SK-N-SH (cell line): ENCODE measurements at regions not wholly inside any gene's neighbourhood (a gene's known extent, or its start where the extent isn't known, plus 50 kb on each side); places are given as distances from the start of the nearest gene placed in this dataset.

ENCODE experiments used
- CTCF ChIA-PET: fragments of 300-600, 350-600 bp; formaldehyde crosslinking; extraction: SDS; loops from one replicate; lab custom pipeline; 2021; lab: Yijun Ruan, JAX
- POLR2A ChIA-PET: fragments of 350-600 bp; sonication (Branson Sonifier 250); formaldehyde crosslinking; extraction: SDS; loops from one replicate; lab custom pipeline; 2020; ENCODE audit warnings: antibody characterized with exemption, inconsistent platforms; lab: Yijun Ruan, JAX
- DNase-seq: peaks from one replicate; pipeline ENCODE4 v3.0.0; 2012
- H2AFZ ChIP-seq: fragments of 200-600 bp; sonication (generic); 2 replicates; pipeline ENCODE4 v1.8.1; 2016; ENCODE audit warnings: antibody characterized with exemption, mild to moderate bottlenecking, low read depth
- H3F3A ChIP-seq: fragments of 200-600 bp; sonication (generic); replicated peaks from 2 replicates; pipeline ENCODE3; 2016; ENCODE audit warnings: antibody characterized with exemption, mild to moderate bottlenecking; ENCODE audit not compliant: insufficient read depth
- H3K27ac ChIP-seq, 2 experiments: fragments of 200-500 bp in 1 of 2; fragments of 200-600 bp in 1 of 2; sonication (Bioruptor generic) in 1 of 2; sonication (generic), shearing (Covaris generic) in 1 of 2; 2 replicates each; pipeline versions ENCODE4 v1.5.1 to v1.6.1; 2014 to 2016; ENCODE audit warnings: low read depth in 2 of 2, inconsistent platforms in 1 of 2, low read length in 1 of 2, mild to moderate bottlenecking in 1 of 2, mixed read lengths in 1 of 2
- H3K27me3 ChIP-seq: fragments of 200-600 bp; sonication (generic), shearing (Covaris generic); 2 replicates; pipeline ENCODE4 v1.6.1; 2016; ENCODE audit warnings: mixed run types; ENCODE audit not compliant: insufficient read depth
- H3K36me3 ChIP-seq, 2 experiments: fragments of 200-500 bp in 1 of 2; fragments of 200-600 bp in 1 of 2; sonication (Bioruptor generic) in 1 of 2; sonication (generic) in 1 of 2; replicated peaks in 1 of 2; 2 replicates each; pipeline versions ENCODE3 to v1.5.1; 2014 to 2016; ENCODE audit warnings: low read length in 1 of 2, mild to moderate bottlenecking in 1 of 2; ENCODE audit not compliant: insufficient read depth in 2 of 2, control insufficient read depth in 1 of 2
- H3K4me1 ChIP-seq, 2 experiments: fragments of 200-500 bp in 1 of 2; fragments of 200-600 bp in 1 of 2; sonication (Bioruptor generic) in 1 of 2; sonication (generic), shearing (Covaris generic) in 1 of 2; 2 replicates each; pipeline versions ENCODE4 v1.5.1 to v1.6.1; 2014 to 2016; ENCODE audit warnings: low read depth in 1 of 2, low read length in 1 of 2, mixed run types in 1 of 2; ENCODE audit not compliant: insufficient read depth in 2 of 2, control insufficient read depth in 1 of 2
- H3K4me2 ChIP-seq: fragments of 200-600 bp; sonication (generic), shearing (Covaris generic); 2 replicates; pipeline ENCODE4 v1.6.1; 2017; ENCODE audit warnings: mixed run types
- H3K4me3 ChIP-seq, 2 experiments: fragments of 200-500 bp in 1 of 2; fragments of 200-600 bp in 1 of 2; sonication (Bioruptor generic) in 1 of 2; sonication (generic), shearing (Covaris generic) in 1 of 2; 2 replicates each; pipeline versions ENCODE4 v1.5.1 to v1.8.1; 2014 to 2016; ENCODE audit warnings: low read depth in 2 of 2, inconsistent platforms in 1 of 2, low read length in 1 of 2, mild to moderate bottlenecking in 1 of 2, mixed read lengths in 1 of 2, moderate library complexity in 1 of 2
- H3K79me2 ChIP-seq: fragments of 200-600 bp; sonication (generic); 2 replicates; pipeline ENCODE4 v1.8.1; 2017; ENCODE audit warnings: mild to moderate bottlenecking; ENCODE audit not compliant: insufficient read depth
- H3K9ac ChIP-seq: fragments of 200-600 bp; sonication (generic); 2 replicates; pipeline ENCODE4 v1.6.1; 2017; ENCODE audit warnings: mixed run types
- H3K9me2 ChIP-seq: fragments of 200-600 bp; sonication (generic); 2 replicates; pipeline ENCODE4 v1.6.1; 2017; ENCODE audit warnings: mixed run types
- H3K9me3 ChIP-seq: fragments of 200-600 bp; sonication (generic); 2 replicates; pipeline ENCODE4 v1.6.1; 2017; ENCODE audit warnings: mixed run types, mild to moderate bottlenecking, moderate library complexity
- H4K20me1 ChIP-seq: fragments of 200-600 bp; sonication (generic); 2 replicates; pipeline ENCODE4 v1.6.1; 2017; ENCODE audit warnings: mild to moderate bottlenecking, mixed run types; ENCODE audit not compliant: insufficient read depth
- CHD2 ChIP-seq: fragments of 150-350 bp; IDR thresholded peaks from 2 replicates; pipeline ENCODE4 v1.6.1; 2018; ENCODE audit warnings: low read length; ENCODE audit not compliant: partially characterized antibody
- ELF1 ChIP-seq: IDR thresholded peaks from 2 replicates; pipeline ENCODE4 v1.4.0; 2012
- EP300 ChIP-seq, 2 experiments: IDR thresholded peaks; 2 replicates each; pipeline versions ENCODE4 v1.4.0 to v1.6.1; 2012; ENCODE audit warnings: borderline replicate concordance in 1 of 2, low read depth in 1 of 2, low read length in 1 of 2
- EZH2phosphoT487 ChIP-seq: fragments of 200-600 bp; sonication (generic); IDR thresholded peaks from 2 replicates; pipeline ENCODE4 v1.6.1; 2017; ENCODE audit warnings: low read depth, mixed run types, mild to moderate bottlenecking, antibody characterized with exemption, moderate library complexity, borderline replicate concordance
- FOSL2 ChIP-seq: IDR thresholded peaks from 2 replicates; pipeline ENCODE4 v1.4.0; 2012; ENCODE audit warnings: low read depth, mild to moderate bottlenecking, moderate library complexity, borderline replicate concordance
- FOXJ3 ChIP-seq: sonication (generic); formaldehyde crosslinking; IDR thresholded peaks from 2 replicates; pipeline ENCODE4 v1.5.1; 2020; ENCODE audit warnings: mild to moderate bottlenecking, missing genetic modification reagents
- FOXM1 ChIP-seq: IDR thresholded peaks from 2 replicates; pipeline ENCODE4 v1.4.0; 2012; ENCODE audit warnings: low read depth, mild to moderate bottlenecking
- GABPA ChIP-seq: IDR thresholded peaks from 2 replicates; pipeline ENCODE4 v1.4.0; 2012; ENCODE audit warnings: low read depth, mild to moderate bottlenecking
- MXI1 ChIP-seq: IDR thresholded peaks from 2 replicates; pipeline ENCODE4 v1.6.1; 2012; ENCODE audit warnings: mild to moderate bottlenecking, low read depth, low read length, improper control_type of control experiment
- NFIC ChIP-seq: IDR thresholded peaks from 2 replicates; pipeline ENCODE4 v1.4.0; 2012; ENCODE audit warnings: borderline replicate concordance
- NRF1 ChIP-seq: IDR thresholded peaks from 2 replicates; pipeline ENCODE4 v1.6.1; 2012; ENCODE audit warnings: low read depth, mild to moderate bottlenecking, low read length
- POLR2AphosphoS5 ChIP-seq: IDR thresholded peaks from 2 replicates; pipeline ENCODE4 v1.6.1; 2012; ENCODE audit warnings: low read depth, low read length
- RCOR1 ChIP-seq: fragments of 150-350 bp; IDR thresholded peaks from 2 replicates; pipeline ENCODE4 v1.6.1; 2017; ENCODE audit warnings: antibody characterized with exemption, low read length
- RFX5 ChIP-seq: IDR thresholded peaks from 2 replicates; pipeline ENCODE4 v1.6.1; 2012; ENCODE audit warnings: mild to moderate bottlenecking, improper control_type of control experiment, low read length
- SMC3 ChIP-seq: IDR thresholded peaks from 2 replicates; pipeline ENCODE4 v1.6.1; 2012; ENCODE audit warnings: low read depth, low read length, improper control_type of control experiment
- TAF1 ChIP-seq: IDR thresholded peaks from 2 replicates; pipeline ENCODE4 v1.6.1; 2012; ENCODE audit warnings: low read depth, mild to moderate bottlenecking, low read length, moderate library complexity, borderline replicate concordance
- TCF12 ChIP-seq: IDR thresholded peaks from 2 replicates; pipeline ENCODE4 v1.4.0; 2012
- TEAD4 ChIP-seq: IDR thresholded peaks from 2 replicates; pipeline ENCODE4 v1.4.0; 2012; ENCODE audit warnings: mild to moderate bottlenecking, borderline replicate concordance; ENCODE audit not compliant: insufficient read depth
- YY1 ChIP-seq: IDR thresholded peaks from 2 replicates; pipeline ENCODE4 v1.4.0; 2012; ENCODE audit warnings: low read depth, mild to moderate bottlenecking
- WGBS: methylation state at CpG from one replicate; pipeline ENCODE4 v1.1.6; 2017; ENCODE audit warnings: low lambda C conversion rate; 5-methylcytosine and 5-hydroxymethylcytosine counted together
- TF ChIP-seq, protein P1 (sequence below): fragments of 150-350 bp; IDR thresholded peaks from 2 replicates; pipeline ENCODE4 v1.6.1; 2016; ENCODE audit warnings: mild to moderate bottlenecking, low read depth, low read length
- TF ChIP-seq, protein P2 (sequence below): IDR thresholded peaks from 2 replicates; pipeline ENCODE4 v1.4.0; 2012; ENCODE audit warnings: low read depth, borderline replicate concordance
- TF ChIP-seq, protein P3 (sequence below): IDR thresholded peaks from 2 replicates; pipeline ENCODE4 v1.4.0; 2012; ENCODE audit warnings: low read depth

DNA sequence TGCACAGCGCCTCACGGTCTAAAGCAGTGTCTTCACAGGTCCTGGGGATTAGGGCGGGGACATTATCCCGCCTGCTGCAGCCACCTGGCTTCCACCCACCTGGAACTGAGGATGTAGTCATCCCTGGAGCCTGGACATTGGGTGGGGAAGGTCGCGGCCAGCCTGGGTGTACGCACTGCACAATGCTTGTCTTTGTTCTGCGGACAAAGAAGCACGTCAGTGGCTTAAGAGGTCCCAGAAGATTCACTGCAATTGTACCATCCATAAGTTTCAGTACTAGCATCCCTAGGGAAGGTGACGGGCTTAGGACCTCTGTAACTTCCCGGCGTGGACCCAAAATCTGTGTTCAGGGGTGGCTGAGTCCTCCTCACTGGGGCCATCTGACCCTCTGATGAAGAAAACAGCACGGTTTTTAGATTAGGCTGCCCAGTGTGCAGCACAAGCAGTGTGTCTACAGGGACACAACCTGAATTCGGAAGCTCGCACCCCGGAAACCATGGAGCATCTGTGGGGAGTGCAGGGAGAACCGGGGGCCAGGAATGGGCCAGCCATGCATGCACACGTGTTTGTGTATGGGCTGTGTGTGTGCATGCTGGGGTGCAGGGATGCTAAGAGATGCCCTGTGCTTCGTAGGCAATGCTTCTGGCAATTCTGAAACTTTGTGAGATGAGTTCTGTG is 342.6 kb upstream of the B3GAT1 start:
- ChIA-PET POLR2A (no interaction called here), CTCF (interaction anchor here (1.1 kb wide), 1 partner anchor 10 kb away, joined by 4 read pairs; no protein-coding TSS in a partner anchor)
- H3K9me3 ChIP-seq, result no peaks in the 10 kb centered on the region
- H3K9ac ChIP-seq, result no peak overlapping the region
- H3F3A ChIP-seq, result no peaks in the 10 kb centered on the region
- no peak overlapping the region for H2AFZ ChIP-seq
- H3K36me3 ChIP-seq, result no peaks in the 10 kb centered on the region
- H3K9me2 ChIP-seq, result no peaks in the 10 kb centered on the region
- DNase-seq, result no peak
- TF ChIP-seq RFX5 (no peak), TCF12 (no peak), FOXM1 (no peak), MXI1 (no peak), TAF1 (no peak), EP300 (IDR thresholded peaks at IDR 0.05; ENCODE audit: borderline replicate concordance in 1 of 2, low read depth in 1 of 2, low read length in 1 of 2) (no peak), NRF1 (no peak), NFIC (no peak), FOXJ3 (no peak)
- TF ChIP-seq, protein P1, sequence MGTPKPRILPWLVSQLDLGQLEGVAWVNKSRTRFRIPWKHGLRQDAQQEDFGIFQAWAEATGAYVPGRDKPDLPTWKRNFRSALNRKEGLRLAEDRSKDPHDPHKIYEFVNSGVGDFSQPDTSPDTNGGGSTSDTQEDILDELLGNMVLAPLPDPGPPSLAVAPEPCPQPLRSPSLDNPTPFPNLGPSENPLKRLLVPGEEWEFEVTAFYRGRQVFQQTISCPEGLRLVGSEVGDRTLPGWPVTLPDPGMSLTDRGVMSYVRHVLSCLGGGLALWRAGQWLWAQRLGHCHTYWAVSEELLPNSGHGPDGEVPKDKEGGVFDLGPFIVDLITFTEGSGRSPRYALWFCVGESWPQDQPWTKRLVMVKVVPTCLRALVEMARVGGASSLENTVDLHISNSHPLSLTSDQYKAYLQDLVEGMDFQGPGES, result no peak
- H3K4me1 ChIP-seq, result no peaks in the 10 kb centered on the region
- H3K4me3 ChIP-seq, result no peak overlapping the region
- H3K4me2 ChIP-seq, result no peak overlapping the region
- no peaks in the 10 kb centered on the region for H4K20me1 ChIP-seq
- no peaks in the 10 kb centered on the region for H3K27me3 ChIP-seq
- no peaks in the 10 kb centered on the region for H3K79me2 ChIP-seq
- no peak overlapping the region for H3K27ac ChIP-seq
- 38% methylated on average over 13 of the region's 19 CpGs for WGBS

DNA sequence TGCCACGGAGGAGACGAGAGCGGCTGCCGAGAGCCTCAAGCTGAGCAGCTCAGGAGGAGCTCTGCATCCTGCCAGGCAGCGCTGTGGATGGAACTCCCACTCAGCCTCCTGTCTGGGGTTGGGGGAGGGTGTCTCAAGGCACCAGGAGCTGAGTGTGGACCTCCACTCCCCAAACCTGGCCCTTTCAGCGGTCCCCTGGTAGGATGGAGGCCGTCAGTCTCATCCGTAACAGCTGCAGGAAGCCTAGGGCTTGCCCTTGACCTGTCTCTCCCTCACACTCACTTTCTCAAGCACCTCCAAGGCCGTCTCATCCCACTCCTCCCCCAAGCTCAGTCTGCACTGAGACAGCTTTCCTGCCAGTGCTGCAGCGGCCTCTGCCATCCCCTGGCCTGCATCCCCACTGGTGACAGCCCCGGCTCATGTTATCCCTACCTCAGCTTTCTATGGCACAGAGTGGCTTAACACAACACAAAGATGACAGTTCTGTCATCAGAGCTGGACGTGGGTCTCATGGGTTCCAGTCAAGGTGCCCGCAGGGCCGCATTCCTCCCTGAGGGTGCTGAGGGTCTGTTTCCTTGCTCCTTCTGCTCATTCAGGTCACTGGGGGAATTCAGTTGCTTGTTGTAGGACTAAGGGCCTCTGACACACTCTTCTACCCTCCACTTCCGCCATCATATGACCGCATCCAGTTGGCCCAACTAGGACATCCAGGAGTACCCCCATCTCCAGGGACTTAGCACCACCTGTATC is 341.9 kb upstream of the B3GAT1 start:
- no peaks in the 10 kb centered on the region for H3K27me3 ChIP-seq
- H3K4me2 ChIP-seq, result no peak overlapping the region
- no peak overlapping the region for H3K27ac ChIP-seq
- no peak overlapping the region for H3K4me3 ChIP-seq
- H3K36me3 ChIP-seq, result no peaks in the 10 kb centered on the region
- H3K4me1 ChIP-seq, result no peaks in the 10 kb centered on the region
- TF ChIP-seq RFX5 (no peak), ELF1 (no peak), TCF12 (no peak), POLR2AphosphoS5 (no peak), RCOR1 (no peak), FOSL2 (no peak), TAF1 (no peak), GABPA (no peak), FOXM1 (no peak), EP300 (IDR thresholded peaks at IDR 0.05; ENCODE audit: borderline replicate concordance in 1 of 2, low read depth in 1 of 2, low read length in 1 of 2) (no peak), TEAD4 (no peak), FOXJ3 (no peak), EZH2phosphoT487 (no peak), YY1 (no peak), SMC3 (no peak), CHD2 (no peak)
- TF ChIP-seq, protein P1, result no peak
- TF ChIP-seq, protein P2, sequence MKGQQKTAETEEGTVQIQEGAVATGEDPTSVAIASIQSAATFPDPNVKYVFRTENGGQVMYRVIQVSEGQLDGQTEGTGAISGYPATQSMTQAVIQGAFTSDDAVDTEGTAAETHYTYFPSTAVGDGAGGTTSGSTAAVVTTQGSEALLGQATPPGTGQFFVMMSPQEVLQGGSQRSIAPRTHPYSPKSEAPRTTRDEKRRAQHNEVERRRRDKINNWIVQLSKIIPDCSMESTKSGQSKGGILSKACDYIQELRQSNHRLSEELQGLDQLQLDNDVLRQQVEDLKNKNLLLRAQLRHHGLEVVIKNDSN, result no peak
- TF ChIP-seq, protein P3, sequence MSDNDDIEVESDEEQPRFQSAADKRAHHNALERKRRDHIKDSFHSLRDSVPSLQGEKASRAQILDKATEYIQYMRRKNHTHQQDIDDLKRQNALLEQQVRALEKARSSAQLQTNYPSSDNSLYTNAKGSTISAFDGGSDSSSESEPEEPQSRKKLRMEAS, result no peak
- no peaks in the 10 kb centered on the region for H4K20me1 ChIP-seq
- no peaks in the 10 kb centered on the region for H3F3A ChIP-seq
- CTCF ChIA-PET, result interaction anchor here (1.1 kb wide), 1 partner anchor 11 kb away, joined by 4 read pairs; no protein-coding TSS in a partner anchor
- no peaks in the 10 kb centered on the region for H3K79me2 ChIP-seq
- WGBS, result 52% methylated on average over 13 of the region's 16 CpGs
- H2AFZ ChIP-seq, result no peak overlapping the region
- no peaks in the 10 kb centered on the region for H3K9me3 ChIP-seq
- POLR2A ChIA-PET, result no interaction called here
- no peak for DNase-seq
- H3K9ac ChIP-seq, result no peak overlapping the region
- no peaks in the 10 kb centered on the region for H3K9me2 ChIP-seq
